ENCODE measurements at regions not wholly inside any gene's neighbourhood (a gene's known extent, or its start where the extent isn't known, plus 50 kb on each side); places are given as distances from the start of the nearest gene placed in this dataset.

GRCh38 chr1:106232128-106232527, 824.3 kb upstream of the PRMT6 start:
- no peak for TF ChIP-seq CTCF (IDR thresholded peaks at IDR 0.05; ENCODE audit: poor library complexity)
- TF ChIP-seq EZH2 (IDR thresholded peaks at IDR 0.05; ENCODE audit: borderline replicate concordance), result no peak
